ENCODE measurements at regions not wholly inside any gene's neighbourhood (a gene's known extent, or its start where the extent isn't known, plus 50 kb on each side); places are given as distances from the start of the nearest gene placed in this dataset.

DNA sequence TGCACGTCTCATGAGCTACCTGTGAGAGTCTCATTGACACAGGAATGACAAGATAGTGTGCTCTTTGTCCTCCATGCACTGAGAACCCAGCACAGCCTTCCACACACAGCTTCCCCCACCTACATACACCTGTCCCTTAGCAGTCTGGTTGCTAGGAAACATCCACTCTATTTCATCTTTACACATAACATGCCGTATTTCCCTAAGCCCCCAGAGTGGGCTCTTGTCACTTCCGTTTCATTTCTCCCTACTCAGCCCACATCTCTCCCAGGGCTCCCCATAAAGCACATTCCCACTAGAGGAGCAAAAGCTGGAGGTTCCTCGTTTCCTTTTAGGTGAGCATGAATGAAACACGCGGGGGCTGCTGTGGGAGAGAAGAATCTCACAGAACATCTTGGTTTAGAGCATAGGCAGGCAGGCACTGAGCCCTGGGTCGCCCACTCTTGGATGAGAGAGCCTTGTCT lies 137.1 kb downstream of the ETS2 start:
- TF ChIP-seq, protein P1, sequence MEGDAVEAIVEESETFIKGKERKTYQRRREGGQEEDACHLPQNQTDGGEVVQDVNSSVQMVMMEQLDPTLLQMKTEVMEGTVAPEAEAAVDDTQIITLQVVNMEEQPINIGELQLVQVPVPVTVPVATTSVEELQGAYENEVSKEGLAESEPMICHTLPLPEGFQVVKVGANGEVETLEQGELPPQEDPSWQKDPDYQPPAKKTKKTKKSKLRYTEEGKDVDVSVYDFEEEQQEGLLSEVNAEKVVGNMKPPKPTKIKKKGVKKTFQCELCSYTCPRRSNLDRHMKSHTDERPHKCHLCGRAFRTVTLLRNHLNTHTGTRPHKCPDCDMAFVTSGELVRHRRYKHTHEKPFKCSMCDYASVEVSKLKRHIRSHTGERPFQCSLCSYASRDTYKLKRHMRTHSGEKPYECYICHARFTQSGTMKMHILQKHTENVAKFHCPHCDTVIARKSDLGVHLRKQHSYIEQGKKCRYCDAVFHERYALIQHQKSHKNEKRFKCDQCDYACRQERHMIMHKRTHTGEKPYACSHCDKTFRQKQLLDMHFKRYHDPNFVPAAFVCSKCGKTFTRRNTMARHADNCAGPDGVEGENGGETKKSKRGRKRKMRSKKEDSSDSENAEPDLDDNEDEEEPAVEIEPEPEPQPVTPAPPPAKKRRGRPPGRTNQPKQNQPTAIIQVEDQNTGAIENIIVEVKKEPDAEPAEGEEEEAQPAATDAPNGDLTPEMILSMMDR (IDR thresholded peaks at IDR 0.05): no peak
- TF ChIP-seq ZFX (IDR thresholded peaks at IDR 0.05; ENCODE audit: borderline replicate concordance): no peak

Measured in 22Rv1 (cell line).